Putamen (tissue), 1 donor: ENCODE measurements at regions not wholly inside any gene's neighbourhood (a gene's known extent, or its start where the extent isn't known, plus 50 kb on each side); places are given as distances from the start of the nearest gene placed in this dataset.
A peak's percentile ranks its signal among the peaks of the same experiment; 100 is the strongest.

ENCODE experiments used
- DNase-seq: peaks from one replicate; pipeline ENCODE4 v3.0.0-alpha.2; 2016; ENCODE audit warnings: low spot score

DNA sequence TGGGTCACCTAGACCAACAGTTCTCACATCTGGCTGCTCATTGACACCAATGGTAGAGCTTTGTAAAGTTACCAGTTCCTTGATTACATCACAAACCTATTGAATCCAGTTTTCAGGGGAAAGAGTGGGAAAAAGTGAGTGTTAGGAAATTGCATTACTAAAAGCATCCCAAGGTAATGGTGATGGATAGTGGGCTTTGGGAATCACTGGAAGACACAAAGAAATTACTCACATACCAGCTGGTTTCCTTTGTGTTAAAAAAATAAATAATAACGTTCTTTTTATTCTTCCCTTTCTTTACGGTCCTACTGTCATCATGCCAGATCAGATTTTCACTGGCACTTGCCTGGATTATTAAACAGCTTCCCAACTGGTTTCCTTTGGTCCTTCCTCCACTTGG is 370.7 kb downstream of the RFPL4B start:
- no peak for DNase-seq

DNA sequence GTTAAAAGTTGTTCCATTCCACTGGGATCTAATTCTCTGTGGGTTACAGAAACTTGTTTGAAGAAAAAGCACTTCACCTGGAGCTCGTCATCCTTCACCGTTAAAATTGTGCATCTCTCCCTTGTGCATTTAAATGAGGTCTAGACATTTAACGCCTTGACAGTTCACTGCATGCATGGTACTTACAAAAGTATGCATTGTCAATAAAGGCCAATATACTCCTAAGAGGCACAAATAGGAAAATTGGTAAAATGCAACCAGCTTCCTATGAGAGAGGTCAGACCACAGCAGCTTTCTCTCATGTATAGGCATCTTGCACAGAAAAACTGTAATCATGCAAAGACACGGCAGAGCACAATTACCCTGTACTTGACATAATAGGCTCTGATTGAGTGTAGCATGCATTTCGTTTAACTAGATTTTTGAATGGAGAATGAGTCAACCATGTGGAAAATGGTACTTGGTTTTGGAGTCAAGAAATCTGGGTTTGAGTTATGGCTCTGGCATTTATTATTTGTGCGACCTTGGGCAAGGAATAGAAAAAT is 378.5 kb downstream of the RFPL4B start:
- no peak for DNase-seq

DNA sequence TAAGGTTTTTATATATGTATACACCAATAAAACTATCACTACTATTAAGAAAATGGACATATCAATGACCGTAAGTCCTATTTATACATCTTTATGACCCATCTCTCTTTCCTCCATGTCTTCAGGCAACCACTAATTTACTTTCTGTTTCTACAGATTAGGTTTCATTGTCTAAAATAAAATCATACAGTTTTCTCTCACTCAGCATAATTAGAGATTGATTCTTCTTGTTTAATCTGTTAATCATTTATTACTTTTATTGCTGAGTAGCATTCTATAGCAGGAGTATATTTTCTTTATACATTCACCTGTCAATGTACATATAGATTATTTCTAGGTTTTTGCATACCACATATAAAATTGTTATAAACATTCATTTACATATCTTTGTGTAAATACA is 388.0 kb downstream of the RFPL4B start:
- no peak for DNase-seq

DNA sequence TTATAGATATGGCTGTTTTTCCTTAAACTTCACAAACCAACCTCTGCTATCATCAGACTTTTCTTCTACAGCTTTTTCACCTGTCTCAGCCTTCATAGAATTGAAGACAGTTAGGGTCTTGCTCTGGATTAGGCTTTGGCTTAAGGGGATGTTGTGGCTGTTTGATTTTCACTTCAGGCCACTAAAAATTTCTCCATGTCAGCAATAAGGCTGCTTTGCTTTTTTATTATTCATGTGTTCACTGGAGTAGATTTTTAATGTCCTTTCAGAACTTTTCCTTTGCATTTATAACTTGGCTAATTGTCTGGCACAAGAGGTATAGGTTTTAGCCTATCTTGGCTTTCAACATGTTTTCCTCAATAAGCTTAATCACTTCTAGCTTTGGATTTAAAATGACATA is 392.6 kb downstream of the RFPL4B start:
- no peak for DNase-seq

DNA sequence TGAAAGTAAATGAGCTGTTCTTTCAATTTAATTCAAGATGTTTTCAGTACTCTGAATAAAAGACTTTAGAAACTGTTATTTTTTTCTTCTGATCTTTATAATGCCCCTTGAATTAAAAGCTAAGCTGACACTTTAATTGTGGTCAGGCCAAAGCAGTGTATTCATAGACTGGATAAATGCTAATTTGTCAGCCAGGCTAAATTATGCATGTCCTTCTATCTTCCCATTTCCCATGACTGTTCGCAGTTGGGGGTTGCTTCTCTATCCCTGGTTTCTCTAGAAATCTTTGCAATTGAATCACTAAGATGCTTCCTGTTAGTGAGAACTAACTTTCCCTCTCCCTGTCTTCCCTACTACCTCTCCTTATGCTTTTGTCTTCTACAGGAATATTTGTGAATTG is 396.2 kb downstream of the RFPL4B start:
- peak; percentile 1 for DNase-seq

DNA sequence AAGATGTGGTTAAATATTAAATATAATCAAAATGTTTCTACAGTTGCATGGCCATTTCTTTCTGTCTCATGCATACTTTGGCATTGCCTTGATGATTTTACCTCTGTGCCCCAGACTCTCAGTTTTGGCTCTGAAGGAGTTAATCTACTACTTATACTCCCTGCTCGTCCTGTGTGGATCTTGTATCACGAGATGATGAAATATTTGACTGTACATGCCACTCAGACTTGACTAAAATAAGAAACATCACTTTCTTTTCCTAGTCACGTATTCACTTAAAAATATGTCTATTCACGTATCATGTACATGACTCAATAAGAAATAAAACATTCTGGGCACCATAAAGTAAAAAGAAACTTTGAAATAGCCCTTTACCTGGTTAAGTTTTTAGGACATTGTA is 397.7 kb downstream of the RFPL4B start:
- DNase-seq, result no peak

DNA sequence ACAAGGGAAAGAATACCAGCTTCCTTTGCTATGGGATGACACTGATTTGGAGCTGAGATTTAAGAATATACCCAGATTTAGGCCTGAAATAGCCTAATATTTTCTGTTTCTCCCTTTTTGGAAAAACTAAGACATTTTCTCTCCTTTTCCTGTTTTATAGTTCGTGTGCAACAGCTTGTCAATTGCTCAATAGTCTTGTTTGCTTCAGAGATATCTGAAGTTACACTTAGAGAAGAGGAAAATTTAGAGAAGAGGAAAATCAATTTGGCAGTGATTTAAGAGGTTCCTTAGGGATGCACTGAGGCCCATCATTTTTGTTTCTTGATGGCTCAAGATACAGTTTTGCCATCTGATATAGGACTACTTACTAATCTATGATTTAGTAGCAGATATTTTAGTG is 398.6 kb downstream of the RFPL4B start:
- DNase-seq, result no peak

DNA sequence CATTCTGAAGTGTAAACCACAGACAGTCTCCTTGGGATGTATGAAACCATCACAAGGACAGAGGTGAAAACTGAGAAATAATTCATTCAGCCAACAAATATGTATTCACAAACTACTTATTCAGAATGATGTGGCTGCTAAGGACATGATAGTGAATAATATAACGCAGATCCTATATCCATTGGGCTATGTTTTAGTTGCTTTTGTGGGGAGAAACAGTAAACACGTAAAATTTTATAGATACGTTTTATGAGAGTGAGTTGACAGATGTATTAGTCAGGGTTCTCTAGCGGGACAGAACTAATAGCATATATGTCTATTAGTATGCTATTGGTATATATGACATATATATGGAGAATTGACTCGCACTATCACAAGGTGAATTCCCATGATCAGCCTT is 402.5 kb downstream of the RFPL4B start:
- no peak for DNase-seq

DNA sequence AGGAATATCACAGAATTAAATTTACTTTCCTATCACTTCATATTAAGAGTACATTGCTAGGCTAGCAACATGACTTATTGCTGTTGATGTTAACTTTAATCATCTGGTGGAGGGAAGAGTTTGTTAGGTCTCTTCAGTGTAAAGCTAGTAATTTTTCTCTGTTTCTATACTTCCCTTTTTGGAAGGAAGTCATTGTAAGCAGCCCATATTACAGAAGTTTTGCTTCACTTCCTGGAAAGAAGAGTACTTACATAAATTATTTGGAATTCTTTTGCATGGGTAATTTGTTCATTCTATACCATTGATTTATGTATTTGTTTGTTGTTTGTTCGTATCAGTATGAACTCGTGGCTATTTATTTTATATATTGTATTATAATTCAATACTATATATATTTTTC is 405.2 kb downstream of the RFPL4B start:
- no peak for DNase-seq

DNA sequence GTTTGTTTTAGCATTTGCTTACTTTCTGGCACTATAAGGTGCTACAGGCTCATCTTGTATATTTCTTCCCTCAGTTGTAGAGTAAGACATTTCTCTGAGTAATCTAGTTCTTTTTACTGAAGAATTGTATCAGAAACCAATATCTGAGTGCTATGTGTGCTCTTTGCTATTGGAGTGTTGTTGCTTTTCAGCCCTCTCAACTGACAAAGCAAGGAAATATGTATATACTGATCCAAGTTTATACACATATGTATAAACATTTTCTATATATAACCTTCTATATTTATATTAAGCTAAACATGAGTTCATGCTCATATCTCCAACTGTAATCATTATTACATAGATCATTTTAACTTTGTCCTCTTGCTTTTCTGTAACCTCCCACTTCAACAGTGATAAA is 405.7 kb downstream of the RFPL4B start:
- DNase-seq, result no peak

DNA sequence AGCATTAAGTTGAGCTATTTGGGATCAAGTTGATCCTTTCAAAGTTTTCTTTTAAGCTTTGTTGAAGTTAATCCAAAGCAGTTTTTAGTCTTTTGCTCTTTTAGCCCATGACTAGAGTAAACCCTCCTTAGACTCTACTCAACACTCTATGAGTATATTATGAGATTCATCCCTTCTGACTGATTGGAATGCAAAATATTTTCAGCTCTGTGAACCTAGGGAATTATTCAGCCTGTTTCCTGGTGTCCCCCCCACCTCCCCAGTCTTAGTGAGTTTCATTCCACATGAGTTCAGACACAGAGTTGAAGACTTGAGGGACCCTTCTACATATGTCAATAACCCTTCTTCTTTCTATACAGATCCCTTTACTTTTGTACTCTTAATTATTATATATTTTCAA is 413.7 kb downstream of the RFPL4B start:
- no peak for DNase-seq

DNA sequence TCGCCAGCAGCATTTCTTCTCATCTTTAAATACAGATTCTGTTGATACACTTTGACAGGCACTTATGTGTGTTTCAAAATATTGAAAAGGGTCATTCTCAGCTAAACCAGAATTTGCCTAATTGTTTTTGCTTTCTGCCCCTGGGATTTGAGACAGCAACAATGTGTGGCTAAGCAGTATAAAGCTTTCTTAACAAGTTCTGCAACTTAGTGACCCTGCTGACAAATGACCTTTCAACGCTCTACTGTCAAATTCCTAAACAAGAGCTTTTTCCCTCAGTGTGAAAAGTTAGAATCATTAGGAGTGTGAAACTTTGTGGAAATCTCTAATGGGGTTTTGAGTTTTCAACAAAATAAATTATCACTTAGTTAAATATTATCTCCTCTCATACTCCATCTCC is 414.6 kb downstream of the RFPL4B start:
- no peak for DNase-seq

DNA sequence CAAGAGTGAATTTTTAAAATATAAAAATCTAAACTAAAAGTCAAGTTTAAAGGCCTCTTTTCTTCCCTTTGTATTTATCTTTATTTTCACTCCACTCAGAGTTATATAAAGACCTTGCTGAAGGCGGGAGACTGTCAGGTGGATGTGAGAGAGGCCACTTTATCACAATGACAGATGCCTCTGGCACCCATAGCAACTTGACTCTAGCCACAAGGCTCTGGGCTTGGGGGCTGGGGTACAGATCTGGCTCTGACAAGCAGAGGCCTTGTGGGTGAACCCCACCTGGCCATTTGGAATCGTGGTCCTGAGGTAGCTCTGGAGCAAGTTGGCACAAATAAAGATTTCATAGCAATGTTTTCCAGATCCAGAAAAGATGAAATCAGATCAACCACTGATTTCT is 417.2 kb downstream of the RFPL4B start:
- DNase-seq, result no peak

DNA sequence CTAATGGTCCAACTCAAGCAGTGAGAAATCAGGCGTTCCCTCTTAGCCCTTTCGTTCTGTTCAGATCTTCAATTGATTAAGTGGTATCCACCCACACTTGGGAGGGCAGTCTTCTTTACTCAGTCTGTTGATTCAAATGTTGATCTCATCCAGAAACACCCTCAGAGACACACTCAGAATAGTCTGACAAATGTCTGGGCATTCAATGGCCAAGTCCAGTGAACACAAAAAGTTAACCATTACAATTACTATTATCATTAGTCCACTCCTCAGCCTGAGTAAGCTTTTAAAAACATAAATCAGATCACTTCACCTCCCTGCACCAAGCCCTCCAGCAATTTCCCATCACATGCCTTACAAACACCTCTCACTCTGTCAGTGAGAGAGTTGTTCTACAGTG is 423.2 kb downstream of the RFPL4B start:
- DNase-seq, result no peak

DNA sequence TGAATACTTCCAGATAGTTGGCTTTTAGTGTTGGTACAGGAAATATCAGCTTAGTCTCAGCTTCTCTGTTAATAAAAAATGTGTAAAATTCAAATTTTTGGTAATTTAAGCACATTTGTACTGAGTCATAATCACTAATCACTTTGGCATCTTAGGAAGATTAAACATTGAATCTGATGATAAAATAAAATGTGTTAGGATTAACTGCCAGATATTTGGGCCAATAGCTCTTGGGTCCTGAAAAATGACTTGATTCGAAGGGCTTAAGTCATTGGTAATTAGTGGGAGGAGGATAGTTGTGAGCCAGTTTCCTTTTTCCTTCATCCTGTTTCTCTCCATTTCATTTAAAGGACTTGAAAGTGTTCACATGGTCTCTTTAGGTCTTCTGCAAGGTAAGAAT is 426.1 kb downstream of the RFPL4B start:
- no peak for DNase-seq

DNA sequence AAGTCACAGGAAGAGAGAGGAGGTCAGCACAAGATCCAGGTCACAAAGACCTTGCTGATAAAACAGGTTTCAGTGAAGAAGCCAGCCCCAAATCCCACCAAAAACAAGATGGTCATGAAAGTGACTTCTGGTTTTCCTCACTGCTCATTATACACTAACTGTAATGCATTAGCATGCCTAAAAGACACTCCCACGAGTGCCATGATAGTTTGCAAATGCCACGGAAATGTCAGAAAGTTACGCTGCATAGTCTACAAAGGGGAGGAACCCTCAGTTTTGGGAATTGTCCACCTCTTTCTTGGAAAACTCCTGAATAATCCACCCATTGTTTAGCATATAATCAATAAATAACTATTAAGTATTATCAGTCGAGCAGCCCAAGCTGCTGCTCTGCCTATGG is 427.2 kb downstream of the RFPL4B start:
- DNase-seq, result no peak

DNA sequence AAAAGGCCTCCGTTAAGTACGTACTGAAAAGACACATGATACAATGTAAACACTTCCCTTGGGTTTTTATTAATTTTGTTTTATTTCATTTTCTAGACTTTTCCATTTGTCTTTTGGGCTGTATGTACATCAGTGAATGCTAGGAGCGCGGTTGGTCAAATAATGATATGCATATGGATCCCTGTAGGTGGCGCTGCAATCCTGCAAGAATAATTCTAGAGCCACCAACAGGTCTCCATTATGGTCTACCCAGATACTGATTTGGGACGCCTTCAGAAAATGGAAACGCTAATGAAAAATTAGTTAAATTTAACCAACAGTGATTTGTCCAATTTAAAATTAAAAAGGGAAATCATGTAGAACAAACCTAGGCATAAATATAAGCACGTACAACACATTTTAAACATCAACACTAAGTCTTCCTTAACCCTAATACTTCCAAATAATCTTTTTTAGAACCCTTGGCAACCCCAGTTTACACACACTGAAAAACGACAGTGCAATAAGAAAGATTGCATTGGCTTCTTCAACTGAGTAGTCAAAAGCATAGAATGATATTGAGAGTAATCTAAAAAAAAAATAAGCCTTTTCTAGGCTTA is 433.5 kb downstream of the RFPL4B start:
- peak; percentile 80 for DNase-seq

DNA sequence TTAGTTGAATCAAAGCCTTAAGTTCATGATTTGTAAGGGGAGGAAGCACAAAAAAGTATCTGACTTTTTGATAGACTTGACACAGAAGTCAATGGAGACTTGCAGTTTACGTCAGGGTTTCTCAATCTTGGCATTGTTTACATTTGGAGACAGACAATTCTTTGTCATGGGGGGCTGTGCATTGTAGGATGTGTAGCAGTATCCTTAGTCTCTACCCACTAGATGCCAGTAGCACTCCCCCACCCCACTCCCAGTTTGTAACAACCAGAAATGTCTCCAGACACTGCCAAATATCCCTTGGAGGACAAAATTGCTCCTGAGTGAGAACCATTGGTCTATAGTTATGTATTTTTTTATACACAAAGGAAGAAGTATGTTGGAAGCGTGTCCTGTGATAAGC is 434.1 kb downstream of the RFPL4B start:
- peak; percentile 8 for DNase-seq

DNA sequence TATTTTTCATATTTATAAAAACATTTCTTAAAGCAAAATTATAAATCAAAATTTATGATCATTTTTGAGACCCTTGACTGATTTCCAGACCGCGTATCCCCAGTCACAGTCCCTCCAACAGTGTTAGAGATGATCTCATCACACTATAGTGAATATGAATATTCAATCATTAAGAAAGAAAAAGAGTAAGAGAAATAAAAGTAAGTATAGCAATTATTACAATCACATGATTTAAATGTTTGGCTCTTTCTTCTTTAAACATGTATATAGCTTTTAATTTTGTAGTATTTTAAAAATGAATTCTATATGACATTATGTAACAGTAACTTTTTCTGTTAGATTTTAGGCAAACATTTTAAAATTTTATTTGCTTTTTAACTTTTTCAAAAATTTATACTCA is 438.3 kb downstream of the RFPL4B start:
- DNase-seq, result no peak

DNA sequence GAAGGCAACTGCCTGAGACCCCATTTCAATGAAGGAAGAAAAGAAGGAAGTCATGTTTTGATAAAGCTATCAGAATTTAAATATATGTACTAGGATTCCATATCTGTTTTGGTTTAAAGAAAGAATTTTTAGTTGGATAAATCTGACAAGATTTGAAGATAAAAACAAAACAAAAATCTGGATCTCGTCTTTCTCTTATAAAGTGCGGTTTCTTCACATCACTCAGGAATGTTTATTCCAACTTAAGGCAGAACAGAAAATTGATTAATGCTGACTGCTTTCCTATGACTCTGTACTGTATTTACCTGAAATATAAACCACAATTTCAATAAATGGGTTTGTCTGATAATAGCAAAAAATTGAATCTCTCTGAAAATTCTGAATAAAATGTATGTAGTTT is 439.7 kb downstream of the RFPL4B start:
- DNase-seq, result no peak

DNA sequence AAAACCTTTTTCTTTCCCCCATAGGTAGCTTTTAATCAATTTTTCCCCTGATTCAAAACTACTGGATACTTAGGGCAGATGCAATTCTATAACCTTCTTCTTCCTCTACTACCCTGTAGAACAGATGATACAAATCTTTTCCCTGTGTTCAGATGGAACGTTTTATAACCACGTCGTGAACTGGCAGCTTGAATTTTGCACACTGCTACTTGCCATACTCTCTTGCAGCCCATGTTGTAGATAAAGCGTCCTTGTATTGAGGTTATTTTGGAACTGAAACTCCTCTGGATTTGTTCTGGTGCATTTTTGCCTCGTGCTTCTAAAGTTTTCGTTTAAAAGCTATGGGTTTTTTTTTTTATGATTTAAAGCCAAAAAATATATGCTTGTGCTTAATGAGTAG is 440.2 kb downstream of the RFPL4B start:
- no peak for DNase-seq

DNA sequence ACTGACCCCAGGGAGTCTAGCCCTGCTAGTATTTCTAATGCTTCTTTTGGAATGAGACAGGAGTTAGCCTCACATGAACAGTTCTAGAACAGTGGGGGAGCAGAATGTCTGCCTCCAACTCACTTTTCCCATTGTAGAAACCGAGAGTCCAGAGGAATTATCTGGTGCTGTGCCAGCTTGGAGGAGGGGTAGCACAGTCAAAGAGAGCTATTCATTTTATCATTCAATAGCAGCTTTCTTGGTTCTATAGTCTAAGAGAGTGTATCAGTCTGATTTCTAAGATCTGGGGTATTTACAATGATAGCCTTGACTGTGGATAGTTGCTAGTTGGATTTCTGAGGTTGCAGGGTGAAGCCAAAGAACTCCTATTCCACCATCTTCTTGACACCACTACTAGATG is 448.2 kb downstream of the RFPL4B start:
- no peak for DNase-seq

DNA sequence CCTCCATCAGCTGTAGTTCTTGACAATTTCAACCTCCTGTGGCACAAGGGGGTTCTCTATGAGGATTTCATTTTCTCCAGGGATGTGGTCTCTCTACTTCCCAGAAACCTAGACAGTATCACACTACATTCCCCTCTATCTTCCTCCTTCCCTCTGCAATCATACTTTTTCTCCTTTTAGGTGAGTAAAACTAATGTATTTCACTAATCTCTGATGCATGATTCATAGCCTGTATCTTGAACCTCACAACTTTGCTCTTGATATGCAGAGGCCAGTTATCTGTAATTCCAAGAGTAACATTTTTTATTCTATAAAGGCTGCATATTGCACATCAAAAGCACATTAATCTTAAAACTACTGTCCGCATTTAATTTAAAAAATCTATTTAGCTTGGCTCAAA is 449.6 kb downstream of the RFPL4B start:
- DNase-seq, result no peak

DNA sequence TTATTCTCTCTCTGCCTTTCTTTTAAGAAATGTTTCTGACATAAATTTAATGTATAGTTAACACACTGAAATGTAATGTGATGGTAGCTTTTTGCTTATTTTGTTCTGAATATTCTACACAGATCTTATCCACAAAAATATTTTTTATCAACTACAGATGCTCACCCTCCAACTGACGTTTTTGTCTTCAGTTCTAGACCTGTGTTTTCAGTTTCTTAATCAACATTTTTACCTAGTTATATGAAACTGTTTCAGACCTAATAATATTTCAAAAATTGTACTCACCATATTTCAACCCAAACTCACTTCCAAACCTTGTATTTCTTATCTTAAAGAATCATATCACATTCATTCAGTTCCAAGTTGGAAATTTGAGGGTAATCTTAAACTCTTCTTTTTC is 452.8 kb downstream of the RFPL4B start:
- no peak for DNase-seq

DNA sequence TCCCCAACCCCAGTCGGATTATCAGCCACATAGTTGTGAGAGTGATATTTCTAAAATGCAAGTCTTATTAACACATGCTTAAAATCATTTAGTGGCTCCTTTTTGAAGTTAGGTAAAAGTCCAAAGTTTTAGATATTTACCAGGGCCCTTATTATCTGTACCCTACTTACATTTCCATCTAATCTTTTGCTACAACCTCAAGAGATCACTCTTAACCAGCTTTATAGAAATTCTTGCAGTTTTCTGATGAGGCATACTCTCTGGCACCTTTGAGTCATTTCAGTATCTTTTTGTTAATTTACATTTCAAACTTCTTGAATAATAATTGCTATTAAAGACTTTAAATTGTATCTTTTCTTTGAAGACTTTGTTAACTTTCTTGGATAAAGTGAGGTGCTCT is 453.3 kb downstream of the RFPL4B start:
- no peak for DNase-seq
